Transverse colon (tissue), 4 donors: ENCODE measurements at regions not wholly inside any gene's neighbourhood (a gene's known extent, or its start where the extent isn't known, plus 50 kb on each side); places are given as distances from the start of the nearest gene placed in this dataset.

Source experiments
- DNase-seq: peaks from one replicate; pipeline ENCODE4 v3.0.0-alpha.2; 2019
- H3K27ac ChIP-seq, 4 donors: fragments of 200-600 bp; sonication (generic); 2 replicates each; pipeline ENCODE4 v1.5.1; 2016 to 2018; ENCODE audit warnings: inconsistent platforms in 4 of 4
- H3K27me3 ChIP-seq: fragments of 200-600 bp; sonication (generic); 2 replicates; pipeline ENCODE4 v1.5.1; 2017; ENCODE audit warnings: inconsistent platforms
- H3K36me3 ChIP-seq, 4 donors: fragments of 200-600 bp; sonication (generic); 2 replicates each; pipeline ENCODE4 v1.5.1; 2017 to 2019; ENCODE audit warnings: inconsistent platforms in 4 of 4
- H3K4me1 ChIP-seq, 4 donors: fragments of 200-600 bp; sonication (generic); 2 replicates each; pipeline ENCODE4 v1.5.1; 2017 to 2020; ENCODE audit warnings: inconsistent platforms in 4 of 4
- H3K4me3 ChIP-seq, 4 donors: fragments of 200-600 bp; sonication (generic); 1 replicate in 1 of 4; 2 replicates in 3 of 4; pipeline versions ENCODE4 v1.5.1 to v1.6.1; 2017 to 2019; ENCODE audit warnings: inconsistent platforms in 4 of 4
- H3K9me3 ChIP-seq, 2 donors: fragments of 200-600 bp; sonication (generic); 2 replicates each; pipeline ENCODE4 v1.5.1; 2017 to 2019; ENCODE audit warnings: inconsistent platforms in 2 of 2
- EP300 ChIP-seq: sonication (generic); formaldehyde crosslinking; IDR thresholded peaks from one replicate; pipeline ENCODE4 v1.6.1; 2017; ENCODE audit warnings: antibody characterized with exemption, low read depth
- POLR2A ChIP-seq: fragments of 450-650 bp; IDR thresholded peaks from one replicate; pipeline ENCODE4 v1.6.1; 2016; ENCODE audit warnings: antibody characterized with exemption, mild to moderate bottlenecking, moderate library complexity
- POLR2AphosphoS5 ChIP-seq, 3 donors: sonication (generic); formaldehyde crosslinking; IDR thresholded peaks; one replicate each; pipeline ENCODE4 v1.6.1; 2016; ENCODE audit warnings: antibody characterized with exemption in 3 of 3
- WGBS, 2 donors: methylation state at CpG; one replicate each; pipeline ENCODE4 v1.1.5; 2018; ENCODE audit warnings: low coverage in 1 of 2; 5-methylcytosine and 5-hydroxymethylcytosine counted together
- in situ Hi-C, 4 donors: fragments of 200-750 bp; cut with MboI; loops; one replicate each; pipeline versions ENCODE4 v1.15.0 to v1.15.1; 2017; ENCODE audit warnings: low sequenced_read_pairs in 3 of 4, low pct_ligation_motif_present in 1 of 4, low pct_unique_long_range_greater_than_20kb in 1 of 4
- intact Hi-C: fragments of 100-400 bp; cut with DNase I; formaldehyde crosslinking; loops from one replicate; pipeline ENCODE4 v1.15.1; 2023; ENCODE audit warnings: low total_unique reads
- TF ChIP-seq, protein P1 (sequence below), 5 experiments: fragments of 200-600 bp in 3 of 5; fragments of 450-650 bp in 2 of 5; sonication (generic) in 3 of 5; IDR thresholded peaks; 1 replicate in 2 of 5; 2 replicates in 3 of 5; pipeline ENCODE4 v1.5.1; 2016 to 2017; ENCODE audit warnings: antibody characterized with exemption in 5 of 5, inconsistent platforms in 3 of 5, mild to moderate bottlenecking in 2 of 5, moderate library complexity in 1 of 5

GRCh38 chr7:84390845-84391244, 196.3 kb upstream of the SEMA3A start:
- Histone ChIP-seq H3K9me3 (no peaks in the 10 kb centered on the region), H3K4me3 (no peak overlapping the region), H3K36me3 (no peaks in the 10 kb centered on the region), H3K27me3 (no peaks in the 10 kb centered on the region), H3K4me1 (no peaks in the 10 kb centered on the region), H3K27ac (no peak overlapping the region)
- in situ Hi-C loops, result no loop called here
- DNase-seq, result no peak
- intact Hi-C loops, result no loop called here
- TF ChIP-seq EP300 (no peak), POLR2A (no peak), POLR2AphosphoS5 (IDR thresholded peaks at IDR 0.05) (no peak)
- TF ChIP-seq, protein P1, sequence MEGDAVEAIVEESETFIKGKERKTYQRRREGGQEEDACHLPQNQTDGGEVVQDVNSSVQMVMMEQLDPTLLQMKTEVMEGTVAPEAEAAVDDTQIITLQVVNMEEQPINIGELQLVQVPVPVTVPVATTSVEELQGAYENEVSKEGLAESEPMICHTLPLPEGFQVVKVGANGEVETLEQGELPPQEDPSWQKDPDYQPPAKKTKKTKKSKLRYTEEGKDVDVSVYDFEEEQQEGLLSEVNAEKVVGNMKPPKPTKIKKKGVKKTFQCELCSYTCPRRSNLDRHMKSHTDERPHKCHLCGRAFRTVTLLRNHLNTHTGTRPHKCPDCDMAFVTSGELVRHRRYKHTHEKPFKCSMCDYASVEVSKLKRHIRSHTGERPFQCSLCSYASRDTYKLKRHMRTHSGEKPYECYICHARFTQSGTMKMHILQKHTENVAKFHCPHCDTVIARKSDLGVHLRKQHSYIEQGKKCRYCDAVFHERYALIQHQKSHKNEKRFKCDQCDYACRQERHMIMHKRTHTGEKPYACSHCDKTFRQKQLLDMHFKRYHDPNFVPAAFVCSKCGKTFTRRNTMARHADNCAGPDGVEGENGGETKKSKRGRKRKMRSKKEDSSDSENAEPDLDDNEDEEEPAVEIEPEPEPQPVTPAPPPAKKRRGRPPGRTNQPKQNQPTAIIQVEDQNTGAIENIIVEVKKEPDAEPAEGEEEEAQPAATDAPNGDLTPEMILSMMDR (IDR thresholded peaks at IDR 0.05), result no peak
- 67 to 74% methylated on average over 2 to 3 of the region's 3 CpGs for WGBS, 2 donors

GRCh38 chr7:84389242-84389641, 194.7 kb upstream of the SEMA3A start:
- Histone ChIP-seq H3K27ac (no peak overlapping the region), H3K36me3 (no peaks in the 10 kb centered on the region), H3K4me3 (no peak overlapping the region), H3K27me3 (no peaks in the 10 kb centered on the region), H3K4me1 (no peaks in the 10 kb centered on the region), H3K9me3 (no peaks in the 10 kb centered on the region)
- DNase-seq, result no peak
- TF ChIP-seq POLR2AphosphoS5 (IDR thresholded peaks at IDR 0.05) (no peak), POLR2A (no peak), EP300 (no peak)
- TF ChIP-seq, protein P1 (IDR thresholded peaks at IDR 0.05), result no peak
- in situ Hi-C loops (no loop called here), intact Hi-C loops (no loop called here)
- WGBS, 2 donors, result 53 to 55% methylated on average over 4 of the region's 4 CpGs

DNA sequence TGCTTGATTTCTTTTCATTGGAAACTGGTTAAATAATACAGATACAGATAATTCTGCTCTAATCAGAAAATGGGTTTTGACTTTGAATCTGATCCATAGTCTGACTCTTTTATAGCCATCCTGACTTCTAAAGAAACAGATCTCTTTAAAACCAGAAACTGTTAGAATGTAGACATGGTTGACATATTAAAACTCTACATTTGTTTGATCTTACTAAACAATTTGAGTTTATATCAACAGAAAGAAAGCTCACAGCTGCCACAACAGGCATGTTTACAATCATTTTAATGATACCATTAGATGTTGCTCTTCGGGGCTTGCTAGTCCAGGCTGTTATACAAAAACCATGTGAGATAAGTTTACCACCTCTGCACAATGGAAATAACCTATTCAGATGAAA, 193.0 kb upstream of the SEMA3A start:
- no peak for DNase-seq
- no peaks in the 10 kb centered on the region for H3K36me3 ChIP-seq
- no peaks in the 10 kb centered on the region for H3K9me3 ChIP-seq
- intact Hi-C loops, result no loop called here
- H3K27me3 ChIP-seq, result no peaks in the 10 kb centered on the region
- no peak overlapping the region for H3K4me3 ChIP-seq
- in situ Hi-C loops, result no loop called here
- 17 to 23% methylated on average over 1 of the region's 1 CpG for WGBS, 2 donors
- no peaks in the 10 kb centered on the region for H3K4me1 ChIP-seq
- H3K27ac ChIP-seq, result no peak overlapping the region
- TF ChIP-seq POLR2A (no peak), POLR2AphosphoS5 (IDR thresholded peaks at IDR 0.05) (no peak), EP300 (no peak)
- TF ChIP-seq, protein P1 (IDR thresholded peaks at IDR 0.05), result no peak

DNA sequence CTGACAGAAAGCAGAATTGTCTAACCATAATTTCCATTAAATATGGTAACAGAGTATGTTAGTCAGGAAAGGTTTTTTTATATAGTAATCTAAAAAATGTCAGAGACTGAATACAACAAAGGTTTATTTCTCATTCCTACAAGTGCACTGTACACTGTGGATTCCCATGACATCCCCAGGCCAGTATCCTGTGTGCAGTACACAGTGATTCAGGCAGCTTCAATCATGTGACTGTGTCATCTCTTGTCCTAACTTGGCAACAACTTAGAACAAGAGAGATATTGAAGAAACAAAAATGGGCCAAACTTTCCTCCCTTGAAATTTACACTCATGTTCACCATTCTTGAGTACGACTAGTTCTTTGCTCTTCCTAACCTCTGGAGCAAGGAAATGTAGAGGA, 189.8 kb upstream of the SEMA3A start:
- Histone ChIP-seq H3K9me3 (no peaks in the 10 kb centered on the region), H3K27ac (no peak overlapping the region), H3K4me1 (no peaks in the 10 kb centered on the region), H3K36me3 (no peaks in the 10 kb centered on the region), H3K4me3 (no peak overlapping the region), H3K27me3 (no peaks in the 10 kb centered on the region)
- in situ Hi-C loops (no loop called here), intact Hi-C loops (no loop called here)
- no peak for DNase-seq
- TF ChIP-seq POLR2AphosphoS5 (IDR thresholded peaks at IDR 0.05) (no peak), POLR2A (no peak), EP300 (no peak)
- WGBS, 2 donors, result 67 to 93% methylated on average over 1 of the region's 1 CpG

GRCh38 chr7:84379446-84379845, 184.9 kb upstream of the SEMA3A start:
- intact Hi-C loops, result no loop called here
- DNase-seq, result no peak

More at GRCh38 chr7:84379446-84379845, 184.9 kb upstream of the SEMA3A start:
- Histone ChIP-seq H3K9me3 (no peaks in the 10 kb centered on the region), H3K36me3 (no peaks in the 10 kb centered on the region), H3K4me1 (no peaks in the 10 kb centered on the region), H3K27ac (no peak overlapping the region), H3K27me3 (no peaks in the 10 kb centered on the region), H3K4me3 (no peak overlapping the region)
- 65 to 82% methylated on average over 1 of the region's 1 CpG for WGBS, 2 donors
- in situ Hi-C loops, result no loop called here
- TF ChIP-seq EP300 (no peak), POLR2A (no peak), POLR2AphosphoS5 (IDR thresholded peaks at IDR 0.05) (no peak)
- TF ChIP-seq, protein P1 (IDR thresholded peaks at IDR 0.05), result no peak
